Common myeloid progenitor, CD34-positive (primary cell): ENCODE measurements at regions not wholly inside any gene's neighbourhood (a gene's known extent, or its start where the extent isn't known, plus 50 kb on each side); places are given as distances from the start of the nearest gene placed in this dataset.

Source experiments
- CTCF ChIA-PET: fragments of 350-600 bp; sonication (Branson Sonifier 250); formaldehyde crosslinking; loops from one replicate; lab custom pipeline; 2021; ENCODE audit warnings: antibody characterized with exemption; lab: Charles Lee
- POLR2A ChIA-PET: fragments of 350-600 bp; sonication (Branson Sonifier 250); formaldehyde crosslinking; loops from one replicate; lab custom pipeline; 2021; ENCODE audit warnings: antibody characterized with exemption; lab: Charles Lee
- DNase-seq, 3 donors: peaks; one replicate each; pipeline versions ENCODE4 v3.0.0 to v3.0.0-alpha.2; 2013
- H3K27ac ChIP-seq, 2 experiments: 1 replicate in 1 of 2; 2 replicates in 1 of 2; pipeline ENCODE4 v1.7.0; 2013; ENCODE audit warnings: inconsistent platforms in 2 of 2, low read length in 2 of 2, mild to moderate bottlenecking in 2 of 2, low read depth in 1 of 2, moderate library complexity in 1 of 2; ENCODE audit not compliant: severe bottlenecking in 2 of 2, insufficient read depth in 1 of 2, poor library complexity in 1 of 2
- H3K27me3 ChIP-seq, 5 experiments: replicated peaks in 2 of 5; 1 replicate in 3 of 5; 2 replicates in 2 of 5; pipeline versions ENCODE4 v1.6.1 to v1.7.0; 2013; ENCODE audit warnings: low read length in 4 of 5, mild to moderate bottlenecking in 2 of 5, moderate library complexity in 2 of 5, inconsistent platforms in 1 of 5; ENCODE audit not compliant: insufficient read depth in 5 of 5, control insufficient read depth in 4 of 5
- H3K36me3 ChIP-seq, 4 experiments: 1 replicate in 2 of 4; 2 replicates in 2 of 4; pipeline versions ENCODE4 v1.6.1 to v1.7.0; 2013; ENCODE audit warnings: low read length in 3 of 4, control low read depth in 1 of 4, mild to moderate bottlenecking in 1 of 4; ENCODE audit not compliant: control insufficient read depth in 4 of 4, insufficient read depth in 4 of 4
- H3K4me1 ChIP-seq, 4 experiments: 1 replicate in 3 of 4; 2 replicates in 1 of 4; pipeline versions ENCODE4 v1.6.1 to v1.7.1; 2013; ENCODE audit warnings: low read length in 3 of 4, mild to moderate bottlenecking in 3 of 4, control low read depth in 1 of 4, inconsistent platforms in 1 of 4, moderate library complexity in 1 of 4; ENCODE audit not compliant: control insufficient read depth in 4 of 4, insufficient read depth in 4 of 4; ENCODE audit errors: control extremely low read depth in 1 of 4
- H3K4me3 ChIP-seq, 7 experiments: 1 replicate in 4 of 7; 2 replicates in 3 of 7; pipeline versions ENCODE4 v1.5.1 to v1.7.0; 2013; ENCODE audit warnings: mild to moderate bottlenecking in 7 of 7, low read length in 6 of 7, moderate library complexity in 6 of 7, inconsistent platforms in 2 of 7, low read depth in 2 of 7, control low read depth in 1 of 7; ENCODE audit not compliant: insufficient read depth in 4 of 7, control insufficient read depth in 1 of 7; ENCODE audit errors: extremely low read depth in 1 of 7
- H3K9me3 ChIP-seq, 5 experiments: 1 replicate in 4 of 5; 2 replicates in 1 of 5; pipeline versions ENCODE4 v1.6.1 to v1.7.1; 2013; ENCODE audit warnings: low read length in 4 of 5, mild to moderate bottlenecking in 2 of 5, inconsistent platforms in 1 of 5, low read depth in 1 of 5, moderate library complexity in 1 of 5; ENCODE audit not compliant: control insufficient read depth in 4 of 5, insufficient read depth in 2 of 5; ENCODE audit errors: control extremely low read depth in 1 of 5
- WGBS: methylation state at CpG from one replicate; pipeline ENCODE4 v1.1.5; 2013; ENCODE audit not compliant: insufficient coverage; 5-methylcytosine and 5-hydroxymethylcytosine counted together

DNA sequence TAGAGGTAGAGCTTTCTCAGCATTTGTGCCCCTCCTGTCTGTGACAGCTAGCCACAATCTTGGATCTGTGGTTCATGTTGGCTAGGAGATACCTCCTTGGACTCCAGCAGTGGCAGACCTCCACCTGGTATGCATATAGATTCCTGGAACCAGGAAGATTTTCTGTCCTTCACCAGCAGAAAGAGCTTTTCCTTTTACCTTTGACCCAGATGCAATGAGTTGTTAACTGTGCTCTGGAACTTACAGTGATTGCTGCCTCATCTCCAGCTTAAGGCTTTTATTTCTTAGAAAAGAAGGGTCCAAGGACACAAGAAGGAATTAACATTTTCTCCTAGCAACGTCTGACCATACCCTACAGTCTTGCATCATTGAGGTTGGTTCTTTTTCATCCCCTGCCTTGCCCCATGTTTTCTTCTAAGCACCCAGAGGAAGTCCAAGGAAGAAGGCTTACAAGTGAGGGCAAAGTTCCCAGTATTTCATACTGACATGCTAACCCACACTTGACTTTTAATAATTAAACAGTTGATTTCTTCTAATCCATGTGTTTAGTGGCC lies 217.1 kb upstream of the ARHGAP24 start:
- 100% methylated on average over 1 of the region's 1 CpG for WGBS
- H3K27ac ChIP-seq: no peak overlapping the region
- peaks cover 0 to 2% (median 0%) of the 10 kb centered on the region in 5 experiments for H3K9me3 ChIP-seq
- no peak overlapping the region for H3K4me3 ChIP-seq
- no peak for DNase-seq
- H3K4me1 ChIP-seq: no peaks in the 10 kb centered on the region
- CTCF ChIA-PET: no interaction called here
- POLR2A ChIA-PET: no interaction called here
- H3K27me3 ChIP-seq: no peaks in the 10 kb centered on the region
- H3K36me3 ChIP-seq: no peaks in the 10 kb centered on the region

DNA sequence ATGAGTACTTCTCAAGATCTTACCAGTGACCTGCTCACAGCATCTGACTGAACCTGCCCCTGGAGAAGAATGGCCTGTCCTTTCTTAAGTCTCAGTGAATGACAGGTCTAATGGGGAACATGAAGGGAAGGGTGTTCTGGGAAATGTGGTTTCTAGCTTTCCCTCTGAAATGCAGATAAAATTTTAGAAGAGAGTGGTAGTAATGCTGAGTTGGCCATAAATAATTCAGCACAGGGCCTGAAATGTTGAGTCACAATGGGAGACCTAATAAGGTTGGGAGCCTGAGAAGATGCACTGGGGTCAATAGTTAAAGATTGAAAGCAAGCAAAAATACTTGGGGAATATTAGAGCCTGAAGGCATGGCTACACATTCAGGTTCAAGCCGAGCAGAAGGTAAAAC lies 214.9 kb upstream of the ARHGAP24 start:
- Histone ChIP-seq H3K4me3 (no peak overlapping the region), H3K27ac (no peak overlapping the region), H3K27me3 (no peaks in the 10 kb centered on the region), H3K4me1 (no peaks in the 10 kb centered on the region), H3K9me3 (peaks cover 0 to 2% (median 0%) of the 10 kb centered on the region in 5 experiments), H3K36me3 (no peaks in the 10 kb centered on the region)
- 78% methylated on average over 1 of the region's 1 CpG for WGBS
- ChIA-PET POLR2A (interaction anchor here (0.7 kb wide), 1 partner anchor 1025 kb away, joined by 3 read pairs; no protein-coding TSS in a partner anchor), CTCF (no interaction called here)
- DNase-seq: no peak

DNA sequence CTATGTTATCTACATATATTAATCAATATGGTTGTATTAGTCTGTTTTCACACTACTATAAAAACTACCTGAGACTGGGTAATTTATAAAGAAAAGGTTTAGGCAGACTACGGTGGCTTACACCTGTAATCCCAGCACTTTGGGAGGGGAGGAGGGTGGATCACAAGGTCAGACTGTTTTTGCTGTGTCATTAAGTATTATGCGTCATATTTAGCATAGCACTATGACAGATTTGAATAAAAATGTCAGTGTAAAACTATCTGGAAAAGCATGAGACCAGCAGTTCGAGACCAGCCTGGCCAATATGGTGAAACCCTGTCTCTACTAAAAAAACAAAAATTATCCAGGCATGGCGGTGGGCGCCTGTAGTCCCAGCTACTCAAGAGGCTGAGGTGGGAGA lies 209.7 kb upstream of the ARHGAP24 start:
- Histone ChIP-seq H3K27me3 (no peaks in the 10 kb centered on the region), H3K4me3 (no peak overlapping the region), H3K4me1 (no peaks in the 10 kb centered on the region), H3K27ac (no peak overlapping the region), H3K36me3 (no peaks in the 10 kb centered on the region), H3K9me3 (no peaks in the 10 kb centered on the region)
- ChIA-PET POLR2A (no interaction called here), CTCF (no interaction called here)
- WGBS: 85% methylated on average over 2 of the region's 5 CpGs
- no peak for DNase-seq

DNA sequence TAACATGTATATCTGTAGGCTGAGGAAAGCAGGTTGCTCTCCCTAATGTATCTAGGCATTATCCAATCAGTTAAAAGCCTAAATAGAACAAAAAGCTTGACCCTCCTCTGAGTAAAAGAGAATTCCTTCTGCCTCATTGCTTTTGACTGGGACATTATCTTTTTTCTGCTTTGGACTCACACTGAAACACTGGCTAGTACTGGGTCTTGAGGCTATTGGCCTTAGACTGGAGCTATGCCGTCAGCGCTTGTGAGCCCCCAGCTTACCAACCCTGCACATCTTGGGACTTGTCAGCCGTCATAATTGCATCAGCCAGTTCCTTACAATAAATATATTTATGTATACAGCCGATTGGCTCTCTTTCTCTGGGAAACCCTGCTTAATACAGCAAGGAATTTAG lies 206.8 kb upstream of the ARHGAP24 start:
- ChIA-PET CTCF (interaction anchor here (1.0 kb wide), 1 partner anchor 103 kb away, joined by 3 read pairs; no protein-coding TSS in a partner anchor), POLR2A (no interaction called here)
- 100% methylated on average over 2 of the region's 4 CpGs for WGBS
- no peak overlapping the region for H3K27ac ChIP-seq
- DNase-seq: no peak
- H3K36me3 ChIP-seq: no peaks in the 10 kb centered on the region
- no peaks in the 10 kb centered on the region for H3K27me3 ChIP-seq
- H3K4me1 ChIP-seq: no peaks in the 10 kb centered on the region
- peaks cover 0 to 1% (median 0%) of the 10 kb centered on the region in 5 experiments for H3K9me3 ChIP-seq
- H3K4me3 ChIP-seq: no peak overlapping the region

DNA sequence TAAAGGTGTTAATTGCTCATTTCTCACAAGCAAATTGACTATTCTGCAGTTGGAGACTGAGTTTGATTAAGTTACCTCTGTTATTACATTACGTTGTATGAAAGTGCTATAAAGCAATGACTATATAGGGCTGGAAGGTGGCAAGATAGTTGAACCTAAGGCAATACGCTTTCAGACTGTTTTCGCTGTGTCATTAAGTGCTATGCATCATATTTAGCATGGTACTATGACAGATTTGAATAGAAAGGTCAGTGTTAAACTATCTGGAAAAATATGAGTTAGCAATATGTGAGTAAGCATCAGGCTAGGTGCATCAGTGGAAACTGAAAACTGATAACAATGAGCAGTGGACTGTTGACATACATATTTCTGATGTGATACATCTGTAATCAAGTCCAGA lies 206.0 kb upstream of the ARHGAP24 start:
- ChIA-PET CTCF (no interaction called here), POLR2A (no interaction called here)
- DNase-seq: no peak
- no peaks in the 10 kb centered on the region for H3K4me1 ChIP-seq
- H3K4me3 ChIP-seq: no peak overlapping the region
- H3K9me3 ChIP-seq: peaks cover 0 to 6% (median 0%) of the 10 kb centered on the region in 5 experiments
- no peak overlapping the region for H3K27ac ChIP-seq
- H3K36me3 ChIP-seq: no peaks in the 10 kb centered on the region
- no peaks in the 10 kb centered on the region for H3K27me3 ChIP-seq
- 100% methylated on average over 2 of the region's 3 CpGs for WGBS

DNA sequence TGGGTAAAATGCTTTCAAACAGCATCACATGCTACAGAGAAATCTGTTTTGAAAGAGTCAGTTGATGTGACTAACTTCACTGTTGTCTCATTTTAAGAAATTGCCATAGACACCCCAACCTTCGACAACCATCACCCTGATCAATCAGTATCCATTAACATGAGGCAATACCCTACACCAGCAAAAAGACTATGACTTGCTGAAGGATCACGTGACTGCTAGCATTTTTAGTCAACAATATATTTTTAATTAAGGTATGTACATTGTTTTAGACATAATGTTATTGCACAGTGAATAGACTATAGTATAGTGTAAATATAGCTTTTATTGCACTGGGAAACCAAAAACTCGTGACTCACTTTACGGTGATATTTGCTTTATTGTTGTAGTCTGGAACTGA lies 200.0 kb upstream of the ARHGAP24 start:
- Histone ChIP-seq H3K4me1 (no peaks in the 10 kb centered on the region), H3K9me3 (peaks cover 0 to 6% (median 0%) of the 10 kb centered on the region in 5 experiments), H3K4me3 (no peak overlapping the region), H3K27ac (no peak overlapping the region), H3K27me3 (peaks cover 0 to 3% (median 0%) of the 10 kb centered on the region in 5 experiments), H3K36me3 (no peaks in the 10 kb centered on the region)
- WGBS: 100% methylated on average over 1 of the region's 4 CpGs
- ChIA-PET POLR2A (no interaction called here), CTCF (no interaction called here)
- DNase-seq: no peak

DNA sequence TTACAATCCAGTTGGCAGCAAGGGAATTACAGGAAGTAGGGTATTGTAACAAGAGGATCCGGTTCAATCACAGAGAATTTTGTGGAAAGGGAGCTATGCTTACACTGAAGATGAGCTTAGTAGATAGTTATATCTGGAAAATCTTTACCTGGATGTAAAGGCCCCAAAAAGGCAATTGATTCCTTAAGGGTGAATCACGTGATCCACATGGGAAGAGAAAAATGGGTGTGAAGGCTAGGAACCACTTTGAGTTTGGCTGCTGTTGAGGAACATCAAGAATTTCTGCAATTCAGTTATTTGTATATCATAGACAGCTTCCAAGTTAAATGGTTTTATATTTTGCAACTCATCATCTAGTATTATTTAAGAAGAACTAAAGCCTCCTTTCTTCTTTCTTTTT lies 194.0 kb upstream of the ARHGAP24 start:
- WGBS: 96% methylated on average over 2 of the region's 2 CpGs
- Histone ChIP-seq H3K27me3 (peaks cover 0 to 3% (median 0%) of the 10 kb centered on the region in 5 experiments), H3K4me3 (no peak overlapping the region), H3K9me3 (no peaks in the 10 kb centered on the region), H3K4me1 (no peaks in the 10 kb centered on the region), H3K36me3 (no peaks in the 10 kb centered on the region), H3K27ac (no peak overlapping the region)
- ChIA-PET CTCF (no interaction called here), POLR2A (no interaction called here)
- no peak for DNase-seq
